ENCODE measurements at regions not wholly inside any gene's neighbourhood (a gene's known extent, or its start where the extent isn't known, plus 50 kb on each side); places are given as distances from the start of the nearest gene placed in this dataset.
"Not testable (repeated sequence)": the region's sequence is repeated elsewhere in the genome, so short reads cannot be mapped to it uniquely, and the experiment has no call there.

DNA sequence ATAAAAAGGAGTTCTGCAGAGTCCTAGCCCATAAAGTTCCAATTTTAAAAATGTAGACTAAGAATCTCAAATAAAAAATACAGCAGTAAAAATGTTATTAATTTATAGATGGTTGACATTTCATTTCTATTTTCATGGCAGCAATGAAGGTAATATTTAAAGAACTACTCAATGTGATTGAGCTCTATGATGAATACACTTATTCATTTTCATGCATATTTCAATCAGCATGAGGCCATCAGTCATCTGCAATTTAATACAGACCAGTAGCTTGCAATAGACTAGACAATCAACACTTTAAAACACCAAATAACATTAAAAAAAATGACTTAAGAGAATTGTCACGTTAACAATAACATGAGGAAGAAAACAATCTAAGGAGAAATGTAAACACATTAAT is 1295.8 kb upstream of the ALCAM start:
- peaks cover 1% of the 10 kb centered on the region for H3K9me3 Mint-ChIP-seq
- no peaks in the 10 kb centered on the region for H3K4me1 Mint-ChIP-seq
- DNase-seq (no peak), ATAC-seq (ENCODE audit: low read depth) (no peak)
- POLR2A ChIA-PET: no interaction called here
- no peaks in the 10 kb centered on the region for H3K27me3 Mint-ChIP-seq
- no peak overlapping the region for H3K4me3 Mint-ChIP-seq
- H3K27ac Mint-ChIP-seq: no peak overlapping the region
- H3K36me3 Mint-ChIP-seq: no peaks in the 10 kb centered on the region

DNA sequence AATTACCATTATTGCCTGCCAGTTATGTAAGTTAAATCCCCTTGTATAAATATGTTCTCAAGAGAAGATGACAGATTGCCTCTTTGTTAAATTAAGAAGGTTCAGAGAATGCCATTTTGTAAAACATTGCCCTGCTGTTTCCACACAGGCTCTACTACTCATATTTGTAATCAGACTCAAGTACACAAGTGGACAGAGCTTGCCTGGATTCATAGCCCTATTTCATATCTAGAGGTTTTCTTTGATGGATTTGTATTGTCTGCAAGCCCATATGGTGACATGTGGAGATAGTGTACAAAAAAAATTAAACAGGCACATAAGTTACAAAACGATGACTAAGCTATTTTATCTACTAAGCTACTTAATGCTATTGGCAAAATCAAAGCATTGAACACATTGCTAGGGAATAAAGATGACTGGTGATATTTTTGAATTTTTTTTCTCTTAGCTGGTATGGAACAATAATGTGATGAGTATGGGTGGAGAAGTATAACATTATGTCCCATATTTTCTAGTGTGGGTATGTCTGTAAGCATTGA is 1286.6 kb upstream of the ALCAM start:
- H3K4me3 Mint-ChIP-seq: no peak overlapping the region
- ATAC-seq (ENCODE audit: low read depth) (no peak), DNase-seq (no peak)
- POLR2A ChIA-PET: no interaction called here
- no peaks in the 10 kb centered on the region for H3K4me1 Mint-ChIP-seq
- no peaks in the 10 kb centered on the region for H3K9me3 Mint-ChIP-seq
- no peak overlapping the region for H3K27ac Mint-ChIP-seq
- H3K36me3 Mint-ChIP-seq: no peaks in the 10 kb centered on the region
- H3K27me3 Mint-ChIP-seq: no peaks in the 10 kb centered on the region

DNA sequence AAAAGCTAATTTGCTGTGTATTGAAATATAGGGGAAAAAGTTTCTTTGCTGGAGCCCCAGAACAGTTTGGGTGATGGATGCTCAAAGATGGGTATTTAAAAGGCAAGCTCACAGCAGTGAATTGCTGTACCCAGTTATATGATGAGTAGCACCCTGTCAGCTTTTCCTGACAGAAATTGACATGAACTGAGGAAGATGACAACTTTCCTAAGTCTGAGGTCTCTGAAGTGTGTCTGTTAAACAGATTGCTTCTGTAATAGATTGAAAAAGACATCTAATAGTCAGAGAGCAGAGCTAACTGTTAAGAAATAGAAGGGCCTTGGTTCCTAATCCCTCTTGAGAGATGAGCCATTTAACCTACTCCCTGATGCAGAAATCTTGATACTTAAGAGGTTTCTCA is 1278.0 kb upstream of the ALCAM start:
- Mint-ChIP-seq H3K27me3 (no peaks in the 10 kb centered on the region), H3K9me3 (no peaks in the 10 kb centered on the region), H3K4me3 (no peak overlapping the region), H3K4me1 (no peaks in the 10 kb centered on the region), H3K27ac (no peak overlapping the region), H3K36me3 (no peaks in the 10 kb centered on the region)
- ATAC-seq (ENCODE audit: low read depth) (no peak), DNase-seq (no peak)
- POLR2A ChIA-PET: no interaction called here

DNA sequence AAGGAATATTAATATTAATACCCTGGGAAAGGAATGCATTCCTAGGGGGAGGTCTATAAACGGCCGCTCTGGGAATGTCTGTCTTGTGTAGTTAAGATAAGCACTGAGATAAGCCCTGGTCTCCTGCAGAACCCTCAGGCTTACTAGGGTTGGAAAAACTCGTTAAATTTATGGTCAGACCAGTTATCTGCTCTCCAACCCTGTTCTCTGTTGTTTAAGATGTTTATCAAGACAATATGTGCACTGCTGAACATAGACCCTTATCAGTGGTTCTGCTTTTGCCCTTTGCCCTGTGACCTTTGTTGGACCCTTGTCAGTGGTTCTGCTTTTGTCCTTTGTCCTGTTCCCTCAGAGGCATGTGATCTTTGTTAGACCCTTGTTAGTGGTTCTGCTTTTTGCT is 1276.7 kb upstream of the ALCAM start:
- H3K27ac Mint-ChIP-seq; ATAC-seq (ENCODE audit: low read depth); H3K27me3 Mint-ChIP-seq; POLR2A ChIA-PET; H3K4me1 Mint-ChIP-seq; H3K9me3 Mint-ChIP-seq; DNase-seq; H3K36me3 Mint-ChIP-seq; H3K4me3 Mint-ChIP-seq: not testable (repeated sequence)

DNA sequence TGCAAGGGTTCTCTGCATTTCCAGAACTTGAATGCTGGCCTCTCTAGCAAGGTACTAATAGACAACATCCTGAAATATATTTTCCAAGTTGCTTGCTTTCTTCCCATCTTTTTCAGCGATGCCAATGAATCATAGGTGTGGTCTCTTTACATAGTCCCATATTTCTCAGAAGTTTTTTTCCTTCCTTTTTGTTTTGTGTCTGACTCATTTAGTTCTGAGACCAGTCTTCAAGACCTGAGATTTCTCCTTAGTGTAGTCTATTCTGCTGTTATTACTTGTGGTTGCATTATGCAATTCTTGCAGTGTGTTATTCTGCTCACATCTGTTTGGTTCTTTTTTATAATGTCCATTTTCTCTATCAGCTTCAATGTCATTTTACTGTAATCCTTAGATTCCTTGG is 1265.0 kb upstream of the ALCAM start:
- no peaks in the 10 kb centered on the region for H3K9me3 Mint-ChIP-seq
- no peak for DNase-seq
- POLR2A ChIA-PET: no interaction called here
- H3K4me3 Mint-ChIP-seq: no peak overlapping the region
- no peak overlapping the region for H3K27ac Mint-ChIP-seq
- no peak for ATAC-seq (ENCODE audit: low read depth)
- H3K27me3 Mint-ChIP-seq: no peaks in the 10 kb centered on the region
- no peaks in the 10 kb centered on the region for H3K4me1 Mint-ChIP-seq
- H3K36me3 Mint-ChIP-seq: no peaks in the 10 kb centered on the region

DNA sequence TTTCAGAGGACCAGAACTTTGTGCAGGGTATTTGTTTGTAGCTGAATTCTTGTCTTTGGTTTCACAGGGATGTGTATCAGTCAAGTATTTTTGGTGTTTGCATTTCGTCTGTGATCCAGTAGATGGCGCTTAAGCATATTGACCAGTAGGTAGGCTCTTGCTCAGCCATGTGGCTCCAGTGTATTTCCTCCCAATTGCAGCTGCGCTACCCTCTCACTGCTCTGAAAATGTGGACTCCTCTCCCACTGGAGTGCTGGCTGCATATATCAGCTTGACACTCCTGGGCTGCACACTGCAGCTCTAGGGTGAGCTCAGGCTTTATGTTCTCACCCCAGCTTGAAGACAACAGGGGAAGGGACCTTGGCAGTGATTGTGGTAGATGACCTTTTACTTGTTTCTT is 1264.3 kb upstream of the ALCAM start:
- Mint-ChIP-seq H3K27ac (no peak overlapping the region), H3K4me1 (no peaks in the 10 kb centered on the region), H3K36me3 (no peaks in the 10 kb centered on the region), H3K27me3 (no peaks in the 10 kb centered on the region), H3K4me3 (no peak overlapping the region), H3K9me3 (no peaks in the 10 kb centered on the region)
- DNase-seq (no peak), ATAC-seq (ENCODE audit: low read depth) (no peak)
- POLR2A ChIA-PET: no interaction called here

DNA sequence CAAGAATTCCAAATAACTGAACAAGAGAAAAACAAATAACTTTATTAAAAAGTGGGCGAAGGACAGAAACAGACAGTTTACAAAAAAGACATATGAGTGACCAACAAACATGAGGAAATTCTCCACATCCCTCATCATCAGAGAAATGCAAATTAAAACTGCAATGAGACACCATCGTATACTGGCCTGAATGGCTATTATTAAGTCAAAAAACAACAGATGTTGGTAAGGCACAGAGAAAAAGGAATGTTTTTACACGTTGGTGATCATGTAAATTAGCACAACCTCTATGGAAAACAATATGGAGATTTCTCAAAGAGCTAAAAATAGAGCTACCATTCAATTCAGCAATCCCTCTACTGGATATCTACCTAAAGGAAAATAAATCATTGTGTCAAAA is 1260.4 kb upstream of the ALCAM start:
- Mint-ChIP-seq H3K27me3 (no peaks in the 10 kb centered on the region), H3K36me3 (no peaks in the 10 kb centered on the region), H3K4me1 (no peaks in the 10 kb centered on the region), H3K27ac (no peak overlapping the region), H3K4me3 (no peak overlapping the region), H3K9me3 (no peaks in the 10 kb centered on the region)
- POLR2A ChIA-PET: no interaction called here
- DNase-seq: no peak
- ATAC-seq (ENCODE audit: low read depth): no peak

DNA sequence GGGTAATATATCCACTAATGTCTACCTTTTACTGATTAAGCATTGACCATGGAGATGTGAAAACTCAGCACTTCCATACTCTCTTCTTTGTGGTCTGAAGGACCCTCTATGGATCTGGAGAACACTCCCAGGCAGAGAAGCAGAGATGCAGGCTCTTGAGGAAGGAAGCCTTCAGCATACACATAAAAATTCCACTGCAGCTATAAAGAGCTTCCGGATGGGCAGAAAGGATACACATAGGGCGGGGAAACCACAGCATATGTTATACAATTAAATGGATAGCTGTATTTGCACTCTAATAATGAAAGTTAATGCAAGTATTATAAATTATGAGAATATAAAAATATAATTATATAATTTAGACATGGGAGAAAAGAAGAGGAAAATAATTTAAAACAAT is 1258.2 kb upstream of the ALCAM start:
- no peaks in the 10 kb centered on the region for H3K27me3 Mint-ChIP-seq
- POLR2A ChIA-PET: no interaction called here
- H3K4me3 Mint-ChIP-seq: no peak overlapping the region
- H3K36me3 Mint-ChIP-seq: no peaks in the 10 kb centered on the region
- H3K27ac Mint-ChIP-seq: no peak overlapping the region
- peaks cover 2% of the 10 kb centered on the region for H3K9me3 Mint-ChIP-seq
- DNase-seq: no peak
- no peaks in the 10 kb centered on the region for H3K4me1 Mint-ChIP-seq
- ATAC-seq (ENCODE audit: low read depth): no peak

DNA sequence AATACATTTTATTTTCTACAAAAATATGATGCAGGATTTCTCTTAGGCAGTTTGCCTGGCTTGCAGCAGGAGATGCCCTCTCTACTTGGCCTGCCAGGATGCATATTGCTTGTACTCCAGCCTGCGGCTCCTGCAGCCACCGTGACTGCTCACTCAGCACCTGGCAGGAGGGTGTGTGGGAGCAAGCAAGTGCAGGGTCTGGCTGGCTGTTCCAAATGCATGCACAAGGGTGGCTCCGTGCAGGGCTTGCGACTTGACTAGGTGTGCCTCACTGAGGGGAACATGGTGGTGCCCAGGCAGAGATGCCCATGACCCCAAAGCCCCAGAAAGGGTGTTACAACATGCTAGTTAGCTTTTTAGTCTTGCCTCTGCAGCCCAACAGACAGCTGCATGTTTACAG is 1240.2 kb upstream of the ALCAM start:
- no peaks in the 10 kb centered on the region for H3K4me1 Mint-ChIP-seq
- no peaks in the 10 kb centered on the region for H3K9me3 Mint-ChIP-seq
- POLR2A ChIA-PET: no interaction called here
- H3K36me3 Mint-ChIP-seq: no peaks in the 10 kb centered on the region
- no peak overlapping the region for H3K27ac Mint-ChIP-seq
- DNase-seq (no peak), ATAC-seq (ENCODE audit: low read depth) (no peak)
- no peaks in the 10 kb centered on the region for H3K27me3 Mint-ChIP-seq
- no peak overlapping the region for H3K4me3 Mint-ChIP-seq

DNA sequence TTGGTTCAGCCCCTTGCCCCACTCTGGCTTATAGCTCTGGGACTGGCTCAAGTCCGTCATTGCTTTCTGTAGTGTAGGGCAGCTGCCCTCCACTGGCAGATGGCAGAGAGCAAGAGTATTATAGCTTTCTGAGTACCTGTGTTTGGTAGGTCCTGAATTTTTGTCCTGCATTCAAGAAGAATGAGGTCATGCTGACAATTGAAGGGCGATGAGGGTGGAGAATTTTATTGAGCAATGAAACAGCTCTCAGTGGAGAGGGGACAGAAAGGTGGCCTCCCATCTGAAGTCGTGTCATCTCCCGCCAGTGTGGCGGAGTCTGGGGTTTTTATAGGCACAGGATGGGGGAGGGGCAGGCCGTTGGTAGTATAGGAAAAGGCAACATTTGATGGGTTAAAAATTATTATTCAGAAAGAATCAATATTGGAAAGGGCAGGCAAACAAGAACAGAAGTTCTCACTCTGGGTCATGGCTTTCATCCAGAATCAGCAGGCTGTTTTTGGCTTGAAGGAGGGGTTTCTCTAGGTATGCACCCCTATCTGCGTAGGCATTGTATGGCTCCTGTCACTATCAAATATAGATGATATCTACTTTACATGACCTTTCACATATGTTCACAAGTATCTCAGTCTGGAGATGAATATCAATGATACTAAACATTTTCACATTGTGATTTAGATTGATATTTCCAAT is 1239.7 kb upstream of the ALCAM start:
- H3K27me3 Mint-ChIP-seq: no peaks in the 10 kb centered on the region
- POLR2A ChIA-PET: no interaction called here
- H3K27ac Mint-ChIP-seq: no peak overlapping the region
- DNase-seq (no peak), ATAC-seq (ENCODE audit: low read depth) (no peak)
- H3K9me3 Mint-ChIP-seq: no peaks in the 10 kb centered on the region
- no peaks in the 10 kb centered on the region for H3K4me1 Mint-ChIP-seq
- no peaks in the 10 kb centered on the region for H3K36me3 Mint-ChIP-seq
- no peak overlapping the region for H3K4me3 Mint-ChIP-seq

DNA sequence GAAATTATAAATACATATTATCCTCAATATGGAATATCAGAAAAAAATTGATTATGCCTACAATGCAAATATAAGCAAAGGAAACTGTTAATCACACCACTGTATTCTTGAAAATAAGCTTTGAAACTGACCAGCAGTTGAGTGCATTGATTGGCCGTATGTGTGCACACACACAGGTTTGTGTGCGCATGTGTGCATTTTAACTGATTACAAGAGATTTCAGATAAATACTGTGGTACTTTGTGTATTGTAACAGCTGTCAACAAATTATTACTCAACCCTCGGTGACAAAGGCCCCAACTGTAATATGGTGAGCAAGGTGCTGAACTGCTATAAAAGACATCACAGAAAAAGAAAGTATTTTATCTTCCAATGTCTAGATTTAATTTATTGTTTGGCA is 1238.9 kb upstream of the ALCAM start:
- no peak for ATAC-seq (ENCODE audit: low read depth)
- H3K36me3 Mint-ChIP-seq: no peaks in the 10 kb centered on the region
- H3K27ac Mint-ChIP-seq: no peak overlapping the region

DNA sequence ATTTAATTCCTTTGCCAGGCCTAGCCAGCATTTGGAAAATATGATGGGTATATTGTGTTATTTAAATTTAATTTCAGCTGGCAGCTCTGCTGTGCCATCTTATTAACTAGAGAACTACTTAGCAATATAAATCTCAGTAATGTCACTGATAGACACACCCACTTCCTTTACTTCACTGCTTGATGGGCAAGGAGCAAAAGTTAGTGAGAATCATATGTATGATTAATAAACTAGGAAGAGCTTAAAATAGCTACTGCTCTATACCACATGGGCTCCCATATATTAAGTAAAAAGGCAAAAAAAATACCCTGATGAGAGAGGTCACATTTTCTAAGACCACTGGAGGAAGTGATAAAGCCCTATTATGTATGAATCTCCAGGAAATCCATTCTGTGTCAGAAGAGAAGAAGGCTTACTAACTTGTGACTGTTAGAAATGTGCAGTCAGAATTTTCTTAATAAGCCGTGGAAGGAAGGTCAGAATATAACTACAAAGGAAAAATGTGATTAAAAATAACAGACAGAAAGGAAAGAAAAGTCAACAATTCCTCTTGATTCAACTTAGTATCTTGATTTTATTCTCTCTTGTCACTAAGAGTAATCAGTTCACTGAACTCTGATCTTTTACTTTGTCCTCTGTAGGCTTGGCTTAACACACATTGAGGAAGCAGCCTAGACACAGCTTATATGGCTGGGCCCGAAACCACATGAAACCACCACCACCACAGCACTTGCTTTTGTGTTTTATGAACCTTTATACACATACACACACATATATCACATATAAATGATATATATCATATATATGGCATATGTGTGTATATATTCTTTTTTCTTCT is 1233.9 kb upstream of the ALCAM start:
- Mint-ChIP-seq H3K4me1 (no peaks in the 10 kb centered on the region), H3K36me3 (no peaks in the 10 kb centered on the region), H3K9me3 (no peaks in the 10 kb centered on the region), H3K27me3 (no peaks in the 10 kb centered on the region), H3K27ac (no peak overlapping the region), H3K4me3 (no peak overlapping the region)
- no peak for ATAC-seq (ENCODE audit: low read depth)
- POLR2A ChIA-PET: no interaction called here
- DNase-seq: no peak

More for the DNA sequence above, 1238.9 kb upstream of the ALCAM start:
- no peak for DNase-seq
- no peaks in the 10 kb centered on the region for H3K4me1 Mint-ChIP-seq
- POLR2A ChIA-PET: no interaction called here
- H3K4me3 Mint-ChIP-seq: no peak overlapping the region
- H3K27me3 Mint-ChIP-seq: no peaks in the 10 kb centered on the region
- H3K9me3 Mint-ChIP-seq: no peaks in the 10 kb centered on the region

DNA sequence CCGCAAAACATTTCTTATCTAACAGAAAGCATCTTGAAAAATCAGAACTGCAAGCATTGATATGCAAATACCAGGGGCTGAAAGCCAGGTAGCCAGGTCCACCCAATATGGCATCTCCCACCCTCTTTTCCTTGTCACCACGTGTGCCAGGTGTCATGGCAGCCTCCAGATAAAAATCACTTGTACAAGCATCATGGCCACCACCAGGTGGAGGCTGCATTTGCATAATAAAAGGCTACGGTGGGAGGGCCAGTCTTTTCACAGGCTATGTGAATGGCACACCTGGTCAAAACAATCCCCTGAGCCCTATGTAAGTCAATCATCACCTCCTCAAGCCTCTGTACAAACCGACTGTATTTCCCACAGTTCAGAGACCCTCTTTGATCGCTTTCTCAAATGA is 1233.1 kb upstream of the ALCAM start:
- Mint-ChIP-seq H3K27ac (no peak overlapping the region), H3K27me3 (no peaks in the 10 kb centered on the region), H3K36me3 (no peaks in the 10 kb centered on the region), H3K4me3 (no peak overlapping the region), H3K9me3 (no peaks in the 10 kb centered on the region), H3K4me1 (no peaks in the 10 kb centered on the region)
- ATAC-seq (ENCODE audit: low read depth) (no peak), DNase-seq (no peak)
- POLR2A ChIA-PET: no interaction called here

DNA sequence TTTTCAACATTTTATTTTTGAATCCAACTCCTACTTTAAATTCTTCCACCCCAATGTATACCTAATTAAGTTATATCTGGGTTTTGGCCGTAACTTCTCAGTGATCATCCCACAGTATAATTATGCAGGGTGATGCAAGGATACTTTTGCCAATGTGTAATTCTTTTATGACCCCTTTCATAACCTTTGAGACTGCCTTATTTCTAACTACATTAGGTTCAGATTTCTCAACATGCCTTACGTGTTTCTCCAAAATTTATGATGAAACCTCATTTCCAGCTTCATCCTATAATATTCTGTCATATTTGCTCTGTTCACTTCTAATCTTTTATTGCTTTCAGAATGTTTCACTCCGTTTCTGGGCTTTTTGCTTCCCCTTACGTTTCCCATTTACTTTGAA is 1229.6 kb upstream of the ALCAM start:
- H3K36me3 Mint-ChIP-seq: no peaks in the 10 kb centered on the region
- no peak overlapping the region for H3K27ac Mint-ChIP-seq
- POLR2A ChIA-PET: no interaction called here
- no peaks in the 10 kb centered on the region for H3K27me3 Mint-ChIP-seq
- ATAC-seq (ENCODE audit: low read depth) (no peak), DNase-seq (no peak)
- no peak overlapping the region for H3K4me3 Mint-ChIP-seq
- H3K9me3 Mint-ChIP-seq: peaks cover 1% of the 10 kb centered on the region
- H3K4me1 Mint-ChIP-seq: no peaks in the 10 kb centered on the region

All from activated naive CD8-positive, alpha-beta T cell treated with anti-CD3 and anti-CD28 coated beads, Interleukin-2, amount 10 ng/mL, durations not matched to agents 7 days and 5 days (primary cell).